ENCODE measurements at regions not wholly inside any gene's neighbourhood (a gene's known extent, or its start where the extent isn't known, plus 50 kb on each side); places are given as distances from the start of the nearest gene placed in this dataset.
A peak's percentile ranks its signal among the peaks of the same experiment; 100 is the strongest.

DNA sequence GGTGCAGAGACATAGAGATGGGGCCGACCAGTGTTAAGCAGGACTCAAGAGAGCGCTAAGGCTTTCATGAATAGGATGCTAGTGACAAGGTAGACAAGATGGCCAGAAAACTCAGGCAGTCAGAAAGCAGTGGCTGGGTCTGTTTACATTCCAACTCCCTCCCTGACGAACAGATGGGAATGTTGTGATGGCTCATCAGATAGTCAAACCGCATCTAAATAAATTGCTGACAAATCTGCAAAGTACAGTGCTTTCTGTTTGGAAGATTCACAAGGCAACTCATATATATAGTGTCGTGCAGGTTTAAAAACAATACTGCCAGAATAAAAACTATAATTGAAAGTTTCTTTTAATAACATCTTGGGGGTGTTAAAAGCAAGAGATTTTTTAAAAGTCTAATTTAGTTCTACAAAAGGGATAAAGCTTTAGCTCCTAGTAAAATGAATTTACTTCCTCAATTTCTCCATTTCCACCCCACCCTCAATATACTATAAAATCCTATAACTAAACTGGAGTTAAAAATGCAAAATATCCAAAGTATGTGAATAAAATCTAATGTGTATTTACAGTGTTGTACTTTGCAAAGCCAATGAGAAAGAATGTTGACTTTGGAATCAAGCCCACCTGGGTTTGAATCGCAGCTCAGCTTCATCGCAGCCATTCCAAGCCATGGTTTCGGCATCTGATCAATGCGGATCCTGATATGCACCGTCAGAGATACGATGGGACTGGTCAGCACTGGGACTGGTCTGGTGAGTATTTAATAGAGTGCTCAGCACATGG is 247.3 kb upstream of the PDE10A start:
- no peak for DNase-seq (ENCODE audit: low spot score)

DNA sequence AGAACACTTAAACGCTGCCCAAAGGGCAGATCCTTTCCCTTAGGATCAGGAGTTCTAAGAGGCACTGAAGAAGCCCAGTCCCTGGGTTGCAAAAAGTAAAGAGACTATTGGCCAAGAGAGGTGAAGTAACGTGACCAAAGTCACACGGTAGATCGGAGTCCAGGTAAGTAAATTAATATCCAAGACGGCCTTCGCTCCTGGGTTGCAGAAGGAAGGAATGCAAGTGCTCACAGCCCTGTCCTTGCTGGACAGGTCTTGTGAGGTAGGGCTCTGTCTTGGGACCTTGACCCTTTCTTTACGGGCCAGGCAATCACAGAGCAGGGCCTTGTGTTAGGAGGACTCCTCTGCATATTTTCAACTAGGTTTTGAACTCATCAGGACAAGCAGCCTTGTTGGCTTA is 243.7 kb upstream of the PDE10A start:
- no peak for DNase-seq (ENCODE audit: low spot score)

DNA sequence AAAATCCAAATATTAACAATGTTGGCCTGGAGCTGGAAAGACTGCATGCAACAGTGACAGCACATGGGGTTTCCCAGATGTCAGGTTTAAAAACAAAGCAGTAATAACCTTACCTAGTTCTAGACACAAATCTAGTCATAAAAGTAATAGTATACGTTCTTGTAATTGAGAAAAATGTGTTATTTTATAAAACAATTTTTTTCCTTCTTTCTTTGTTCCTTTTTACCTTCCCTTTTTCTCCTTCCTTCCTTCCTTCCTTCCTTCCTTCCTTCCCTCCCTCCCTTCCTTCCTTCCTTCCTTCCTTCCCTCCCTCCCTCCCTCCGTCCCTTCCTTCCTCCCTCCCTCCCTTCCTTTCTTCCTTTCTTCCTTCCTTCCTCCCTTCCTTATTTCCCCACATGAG is 242.7 kb upstream of the PDE10A start:
- no peak for DNase-seq (ENCODE audit: low spot score)

DNA sequence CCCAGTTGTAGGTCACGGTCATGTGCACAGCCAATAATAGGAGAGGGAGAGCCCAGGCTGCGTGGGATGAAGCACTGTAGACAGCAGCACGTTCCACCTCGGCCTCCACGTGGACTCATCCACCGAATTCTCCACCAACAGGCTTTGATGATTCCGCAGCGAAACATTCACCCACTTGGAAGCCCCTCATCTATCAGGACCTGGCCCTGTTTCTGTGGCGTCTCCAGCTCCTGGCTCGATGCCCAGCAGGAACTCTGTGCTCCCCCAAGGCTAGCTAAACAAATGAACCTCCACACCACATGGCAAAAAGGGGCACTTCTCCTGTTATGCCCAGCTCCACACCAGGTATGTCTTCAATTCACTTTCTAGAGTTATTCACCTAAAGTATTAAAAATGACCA is 237.9 kb upstream of the PDE10A start:
- DNase-seq (ENCODE audit: low spot score): no peak

DNA sequence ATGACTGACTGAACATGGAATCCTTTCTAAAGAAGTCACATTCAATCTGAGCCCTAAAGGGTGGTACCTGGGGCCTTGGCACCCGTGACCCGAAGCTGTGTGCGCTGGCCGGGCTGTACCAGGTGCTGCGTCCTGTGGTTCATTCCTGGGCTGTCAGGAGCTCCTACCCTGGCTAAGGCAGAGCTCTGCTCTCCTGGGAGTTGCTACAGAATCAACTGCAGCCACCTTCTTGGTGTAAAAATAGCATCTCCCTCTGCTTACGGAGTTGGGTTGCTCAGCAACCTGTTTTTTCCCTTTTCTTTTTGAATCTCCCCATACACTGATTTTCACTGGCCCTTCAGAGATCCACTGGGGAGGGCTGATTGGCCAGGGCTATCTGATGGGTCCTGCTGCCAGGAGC is 236.6 kb upstream of the PDE10A start:
- DNase-seq (ENCODE audit: low spot score): no peak

DNA sequence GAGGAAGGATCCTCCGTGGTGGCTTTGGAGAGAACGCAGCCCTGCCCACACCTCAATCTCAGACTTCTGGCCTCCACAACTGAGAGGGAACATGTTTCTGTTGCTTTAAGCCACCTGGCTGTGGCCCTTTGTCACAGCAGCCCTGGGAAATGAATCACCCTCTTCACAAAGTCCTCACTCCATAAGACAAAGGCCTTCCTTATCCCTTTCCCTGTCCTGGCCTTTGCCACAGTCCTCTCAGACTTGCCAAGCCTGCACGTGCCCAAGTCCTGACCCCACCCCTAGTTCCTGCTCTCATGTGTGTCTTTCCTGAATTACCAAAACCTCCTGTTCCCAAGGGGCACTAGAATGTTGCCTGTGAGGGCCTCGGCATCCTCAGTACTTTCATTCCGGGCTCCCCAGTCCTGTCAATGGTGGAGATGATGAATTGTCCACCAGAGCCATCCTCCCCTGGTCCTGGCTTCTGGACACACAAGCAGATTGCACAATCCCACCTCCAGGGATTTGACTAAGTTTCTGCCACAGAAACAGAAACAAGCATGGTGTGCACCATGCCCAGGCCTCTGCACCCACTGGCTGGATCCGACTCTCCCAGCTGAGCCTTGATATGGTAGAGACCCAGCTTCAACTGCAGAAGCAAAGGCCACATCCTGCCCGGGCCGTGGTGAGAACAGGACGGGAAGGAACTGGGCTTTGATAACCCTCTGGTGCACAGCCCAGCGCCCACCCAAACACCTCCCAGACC is 232.6 kb upstream of the PDE10A start:
- DNase-seq (ENCODE audit: low spot score): no peak

DNA sequence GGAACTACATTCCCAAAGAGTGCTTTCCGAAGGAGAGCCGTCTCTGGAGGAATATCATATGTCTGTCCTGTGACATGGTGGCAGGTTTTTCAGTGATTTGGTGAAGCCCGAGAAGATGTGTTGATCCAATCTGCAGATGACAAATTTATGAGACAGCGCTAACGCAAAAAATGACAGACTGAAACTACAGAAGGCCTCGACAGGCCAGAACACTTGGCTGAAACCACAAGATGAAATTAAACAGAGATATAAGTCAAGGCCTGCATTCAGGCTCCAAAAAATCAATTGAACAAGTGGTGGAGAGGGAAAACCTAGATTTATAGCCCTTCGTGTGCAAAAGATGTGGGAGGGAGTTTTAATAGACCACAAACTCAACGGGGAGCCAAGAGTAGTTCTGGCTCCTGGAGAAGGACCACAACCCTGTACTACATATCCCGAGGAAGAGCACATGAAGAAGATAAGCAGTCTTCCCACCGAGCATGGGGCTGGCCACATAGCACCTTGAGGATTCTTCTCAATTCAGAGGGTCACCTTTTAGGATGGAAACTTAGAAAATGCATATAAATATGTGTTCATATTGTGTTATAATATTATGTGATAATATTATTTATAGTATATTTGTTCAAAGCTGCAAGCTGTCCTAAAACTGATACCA is 231.3 kb upstream of the PDE10A start:
- DNase-seq (ENCODE audit: low spot score): no peak

DNA sequence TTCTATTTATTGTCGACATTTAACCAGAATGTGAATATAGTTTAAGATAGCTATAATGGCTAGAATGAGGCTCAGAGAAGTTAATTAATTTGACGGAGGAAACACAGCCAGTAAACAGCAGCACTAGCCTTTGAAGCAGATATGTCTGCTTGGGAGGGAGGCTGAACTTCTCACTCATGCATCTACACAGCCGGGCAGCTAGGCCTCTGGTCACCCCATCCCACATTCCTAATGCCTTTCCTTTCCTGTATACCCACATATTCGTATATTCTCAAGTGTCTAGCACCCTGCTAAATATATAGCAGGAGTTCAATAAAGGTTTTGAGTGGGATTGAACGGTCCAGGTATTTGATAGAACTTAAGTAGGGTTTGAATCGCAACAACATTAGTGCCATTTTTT is 230.4 kb upstream of the PDE10A start:
- no peak for DNase-seq (ENCODE audit: low spot score)

DNA sequence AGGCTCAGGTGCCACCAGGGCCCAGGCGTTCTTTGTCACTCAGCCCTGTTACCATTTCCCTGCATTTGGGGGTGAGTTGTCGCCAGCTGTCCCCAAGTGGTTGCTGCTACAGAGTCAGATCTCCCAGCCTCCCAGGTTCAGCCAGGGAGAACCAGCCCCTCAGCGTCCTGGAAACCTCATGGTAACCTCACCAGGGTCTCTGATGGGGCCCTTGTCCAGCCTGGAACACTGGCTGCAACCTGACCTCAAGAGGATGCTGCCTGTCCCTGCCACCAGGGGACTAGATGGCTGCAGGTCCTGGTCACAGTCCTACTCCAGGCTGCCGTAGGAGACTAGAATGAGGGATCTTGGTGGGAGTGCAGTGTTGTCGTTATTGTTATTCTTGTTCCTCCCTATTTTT is 228.3 kb upstream of the PDE10A start:
- DNase-seq (ENCODE audit: low spot score): no peak

DNA sequence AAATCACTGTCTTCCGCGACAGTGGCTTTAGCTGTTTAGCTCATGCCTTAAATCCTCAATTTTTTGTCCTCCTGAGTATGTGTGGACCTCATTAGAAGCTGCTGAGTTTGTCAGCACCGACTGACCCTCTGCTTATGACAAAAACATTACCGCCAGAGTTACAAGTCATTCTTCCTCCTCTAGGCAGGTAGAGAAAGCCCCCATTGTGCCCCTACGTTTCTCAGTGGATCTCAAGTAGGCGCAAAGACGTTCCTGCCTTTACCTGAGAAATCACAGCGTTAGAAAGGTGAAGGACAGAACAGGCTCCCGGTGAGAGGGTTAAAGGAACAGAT is 227.3 kb upstream of the PDE10A start:
- DNase-seq (ENCODE audit: low spot score): no peak

DNA sequence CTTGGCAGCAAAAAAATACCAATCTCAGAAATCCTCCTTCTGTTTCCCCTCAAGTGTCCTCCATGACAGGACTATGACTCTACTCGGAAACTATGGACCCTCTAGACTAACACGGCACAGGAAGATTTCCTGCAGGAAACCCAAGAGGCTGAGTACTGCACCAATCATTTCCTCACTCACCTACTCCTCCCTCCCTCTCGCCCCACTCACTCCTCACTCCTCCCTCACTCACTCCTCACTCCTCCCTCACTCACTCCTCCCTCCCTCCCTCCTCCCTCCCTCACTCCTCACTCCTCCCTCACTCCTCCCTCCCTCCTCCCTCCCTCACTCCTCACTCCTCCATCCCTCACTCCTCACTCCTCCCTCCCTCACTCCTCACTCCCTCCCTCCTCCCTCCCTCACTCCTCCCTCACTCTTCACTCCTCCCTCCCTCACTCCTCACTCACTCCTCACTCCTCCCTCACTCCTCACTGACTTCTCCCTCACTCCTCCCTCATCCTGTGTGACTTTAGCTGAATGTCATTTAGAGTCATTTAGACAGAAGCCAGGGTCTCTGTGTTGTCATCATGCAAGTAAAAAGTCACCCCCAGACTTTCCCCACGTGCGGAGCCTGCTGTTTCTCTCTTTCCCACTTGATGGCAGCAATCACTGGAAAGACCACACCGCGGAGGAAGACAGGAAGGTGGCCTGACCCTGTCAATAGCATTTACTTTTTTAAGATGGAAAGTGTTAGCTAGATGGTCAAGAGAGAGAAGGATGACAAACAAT is 226.8 kb upstream of the PDE10A start:
- DNase-seq (ENCODE audit: low spot score): peak; percentile 67

DNA sequence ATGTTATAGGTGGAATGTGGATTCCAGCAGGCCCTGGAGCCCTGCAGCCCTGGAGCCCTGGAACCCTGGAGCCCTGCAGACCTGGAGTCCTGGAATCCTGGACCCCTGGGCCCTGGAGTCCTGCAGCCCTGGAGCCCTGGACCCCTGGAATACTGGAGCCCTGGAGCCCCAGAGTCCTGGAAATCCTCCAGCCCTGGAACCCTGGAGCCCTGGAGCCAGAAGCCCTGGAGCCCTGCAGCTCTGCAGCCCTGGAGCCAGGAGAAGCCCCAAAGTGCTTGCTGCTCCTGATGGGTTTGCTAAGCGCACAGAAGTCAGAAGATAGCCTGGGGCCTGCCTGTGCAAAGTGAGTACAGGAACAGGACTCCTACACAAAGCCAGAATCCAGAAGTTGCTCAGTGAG is 223.1 kb upstream of the PDE10A start:
- no peak for DNase-seq (ENCODE audit: low spot score)

DNA sequence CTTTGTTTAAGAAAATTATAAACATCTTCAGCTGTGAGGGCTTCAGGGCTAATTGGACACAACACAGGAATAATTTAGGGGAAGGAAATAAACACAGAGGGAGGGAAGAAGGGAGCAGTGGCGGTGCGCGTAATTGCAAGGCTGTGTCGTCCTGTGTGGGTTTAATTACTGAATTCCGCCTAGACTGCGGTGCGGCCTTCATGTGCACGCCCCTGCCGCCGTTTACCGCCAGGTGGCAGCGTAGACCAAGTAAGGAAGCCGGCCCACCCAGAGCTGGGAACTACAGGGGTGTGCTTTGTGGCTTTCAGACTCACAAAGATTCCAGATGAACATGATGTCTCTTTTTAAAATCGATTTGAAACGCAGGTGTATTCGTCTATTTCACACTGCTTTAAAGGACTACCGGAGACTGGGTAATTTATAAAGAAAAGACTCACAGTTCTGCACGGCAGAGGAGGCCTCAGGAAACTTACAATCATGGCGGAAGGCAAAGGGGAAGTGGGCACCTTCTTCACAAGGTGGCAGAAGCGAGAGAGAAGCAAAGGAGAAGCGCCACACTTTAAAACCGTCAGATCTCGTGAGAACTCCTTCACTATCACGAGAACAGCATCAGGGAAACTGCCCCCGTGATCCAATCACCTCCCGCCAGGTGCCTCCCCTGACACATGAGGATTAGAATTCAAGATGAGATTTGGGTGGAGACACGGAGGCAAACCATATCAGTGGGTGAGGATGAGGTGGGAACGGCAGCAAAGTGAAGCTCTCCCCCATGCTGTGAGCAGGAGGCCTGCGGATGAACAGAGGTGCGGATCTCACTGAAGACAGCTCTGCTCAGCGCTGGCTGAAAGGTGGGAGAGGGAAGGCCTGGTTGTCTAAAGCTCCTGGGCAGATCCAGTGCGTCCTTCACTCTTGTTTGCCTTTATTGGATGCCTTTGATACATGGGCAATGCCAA is 222.0 kb upstream of the PDE10A start:
- DNase-seq (ENCODE audit: low spot score): peak; percentile 86

DNA sequence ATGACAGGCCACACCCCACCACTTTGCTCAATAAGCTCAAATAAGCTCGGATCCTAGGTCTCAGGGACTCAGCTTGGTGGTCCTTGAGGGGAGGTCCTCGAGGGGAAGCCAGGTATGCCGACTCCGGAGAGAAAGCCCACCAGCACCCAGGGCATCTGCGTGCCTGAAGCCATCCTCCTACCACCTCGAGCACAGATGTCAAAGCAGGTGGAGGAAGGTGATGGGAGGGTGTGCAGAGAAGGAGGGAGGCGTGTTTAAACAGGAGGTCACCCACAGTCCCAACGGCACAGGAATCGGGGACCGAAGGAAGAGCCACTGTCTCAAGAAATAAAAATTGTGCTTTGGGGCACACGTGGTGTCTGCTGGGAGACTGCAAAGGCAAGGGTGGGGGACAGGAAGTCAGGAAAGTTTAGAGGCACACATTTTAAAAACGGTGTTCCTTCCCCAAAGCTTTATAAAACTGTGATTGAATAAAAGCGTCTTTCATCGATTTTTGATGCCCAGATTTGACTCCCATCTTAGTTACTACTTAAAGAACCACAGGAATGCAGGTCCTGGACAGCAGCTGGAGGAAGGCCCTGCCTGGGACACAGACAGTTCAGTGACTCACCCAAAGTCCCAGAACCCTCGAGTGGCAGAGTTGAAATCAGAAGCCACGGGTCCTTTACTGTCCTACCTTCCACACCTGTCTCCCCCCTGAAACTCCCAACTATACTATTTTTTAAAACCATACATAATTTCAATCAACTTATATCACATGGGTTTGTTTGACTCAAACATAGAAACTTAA is 221.0 kb upstream of the PDE10A start:
- no peak for DNase-seq (ENCODE audit: low spot score)

DNA sequence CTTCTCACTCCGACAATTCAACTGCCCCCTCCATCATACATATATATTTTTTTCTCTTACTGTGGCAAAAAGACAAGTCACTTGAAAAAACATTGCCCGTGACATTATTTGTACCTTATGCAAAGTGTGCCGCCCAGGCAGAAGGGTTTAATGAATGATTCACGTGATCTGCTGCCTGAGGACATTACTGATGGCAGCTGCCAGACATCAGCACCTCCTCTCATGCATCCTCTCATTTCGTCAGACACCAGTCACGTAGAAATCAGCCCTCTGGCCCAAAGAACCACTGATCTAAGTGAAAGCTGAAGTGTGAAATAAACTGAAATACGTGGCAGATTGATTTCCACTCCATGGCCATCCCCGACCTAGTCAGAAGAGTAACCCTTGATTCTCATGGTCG is 218.8 kb upstream of the PDE10A start:
- DNase-seq (ENCODE audit: low spot score): no peak

DNA sequence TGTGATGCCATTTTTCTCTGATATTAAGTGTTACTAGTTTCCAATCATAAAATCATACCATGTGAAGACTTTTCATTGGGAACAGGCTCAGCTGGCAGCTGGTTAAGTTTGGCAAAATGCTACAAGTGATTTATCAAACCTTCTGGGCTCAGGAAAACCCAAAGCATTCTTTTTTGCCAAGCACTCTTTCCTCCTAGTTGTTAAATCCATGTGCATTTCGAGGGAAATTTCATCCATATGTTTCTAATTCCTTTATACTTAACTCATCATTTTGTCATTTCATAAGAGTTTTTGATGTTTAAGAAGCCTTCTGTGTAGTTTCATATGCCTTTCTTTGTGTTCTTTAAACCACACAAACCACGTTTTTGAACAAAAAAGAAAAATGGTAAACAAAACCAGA is 217.6 kb upstream of the PDE10A start:
- no peak for DNase-seq (ENCODE audit: low spot score)

DNA sequence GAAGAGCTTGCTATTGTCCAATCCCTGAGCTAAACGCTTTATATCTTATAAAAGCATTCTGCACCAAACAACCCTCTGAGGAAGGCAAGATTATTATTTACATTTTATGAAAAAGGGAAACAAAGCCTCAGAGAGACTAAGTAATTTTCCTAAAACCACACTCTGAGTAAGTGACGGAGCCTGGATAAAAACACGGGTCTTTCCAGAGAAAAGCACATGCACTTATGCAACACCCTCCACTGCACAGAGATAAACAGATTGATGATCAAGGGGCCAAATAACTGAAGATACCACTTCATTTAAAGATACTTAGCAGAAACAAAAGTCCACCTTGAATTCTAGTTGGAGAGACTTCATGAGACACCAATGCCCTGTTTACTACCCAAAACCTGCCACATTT is 214.7 kb upstream of the PDE10A start:
- DNase-seq (ENCODE audit: low spot score): no peak

DNA sequence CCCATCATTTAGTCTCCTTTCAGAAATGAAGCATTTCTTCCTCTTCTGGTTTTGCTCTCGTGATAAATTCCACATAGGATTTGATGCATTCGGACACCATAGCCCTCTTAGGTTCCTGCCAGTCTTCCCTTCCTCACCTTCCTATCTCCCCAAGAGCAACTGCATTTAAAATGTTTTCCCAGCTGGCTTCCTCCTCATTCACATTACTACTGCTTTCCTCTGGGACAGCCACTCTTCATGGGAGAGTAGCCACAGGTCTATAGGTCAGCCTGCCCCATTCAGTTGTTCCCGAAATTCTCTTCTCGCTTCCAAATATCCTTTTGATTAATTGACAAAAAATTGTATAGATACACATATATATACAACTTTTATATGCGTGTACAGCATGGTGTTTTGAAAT is 214.2 kb upstream of the PDE10A start:
- no peak for DNase-seq (ENCODE audit: low spot score)

DNA sequence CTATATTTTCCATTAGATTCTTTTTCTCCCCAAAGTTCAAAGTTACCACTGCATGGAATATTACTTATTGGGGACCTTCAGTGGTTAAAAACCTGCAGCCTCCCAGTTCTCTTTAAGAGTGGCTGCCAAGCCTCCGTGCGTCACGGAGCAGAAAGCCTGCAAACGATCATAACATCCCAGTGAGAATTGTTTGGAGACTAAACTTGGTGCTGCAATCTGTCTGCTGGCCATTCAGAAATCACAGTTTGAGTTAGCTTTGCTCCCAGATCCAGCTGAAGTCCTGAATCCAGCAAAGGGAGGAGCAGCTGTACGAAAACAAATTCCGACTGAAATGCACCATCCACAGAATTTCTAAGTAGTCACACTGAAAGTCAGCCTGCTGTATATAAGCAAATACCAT is 213.5 kb upstream of the PDE10A start:
- DNase-seq (ENCODE audit: low spot score): no peak

DNA sequence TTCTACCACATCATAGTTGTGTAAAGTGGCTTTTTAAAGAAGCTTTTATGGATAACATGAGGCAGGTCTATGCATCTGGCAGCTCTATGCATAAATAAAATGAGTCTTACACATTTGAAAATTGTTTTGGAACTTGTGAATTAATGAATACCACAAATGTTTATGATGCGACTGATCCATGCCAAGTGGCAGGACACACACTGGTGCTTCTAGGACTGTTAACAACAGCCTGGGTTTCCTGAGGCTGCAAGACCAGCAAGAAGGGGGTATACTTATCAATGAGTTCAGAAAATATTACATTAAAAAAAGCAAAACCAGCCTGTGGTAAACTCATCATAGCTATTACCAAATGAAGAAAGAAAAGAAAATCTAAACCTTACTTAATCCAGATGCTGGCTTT is 212.9 kb upstream of the PDE10A start:
- no peak for DNase-seq (ENCODE audit: low spot score)

DNA sequence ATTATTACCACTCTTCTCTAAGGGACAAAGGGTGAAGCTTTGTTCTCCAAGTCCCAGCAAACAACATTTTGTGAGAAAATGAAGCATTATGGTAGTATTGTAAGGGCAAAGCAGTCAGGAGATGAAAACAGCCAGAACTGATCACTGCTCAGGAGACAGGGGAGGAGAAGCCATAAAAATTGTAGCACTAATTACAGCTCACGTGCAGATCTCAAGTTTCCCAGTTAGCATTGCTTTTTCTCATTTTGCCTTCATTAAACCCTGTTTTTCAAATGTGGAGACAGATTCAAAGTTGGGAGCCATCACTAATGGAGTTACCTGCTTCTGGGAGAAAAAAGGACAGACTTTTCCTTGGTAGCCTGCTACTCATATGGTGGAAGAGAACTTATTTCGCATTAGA is 210.9 kb upstream of the PDE10A start:
- no peak for DNase-seq (ENCODE audit: low spot score)

All from iPS-NIHi11 (cell line).